ENCODE measurements at regions not wholly inside any gene's neighbourhood (a gene's known extent, or its start where the extent isn't known, plus 50 kb on each side); places are given as distances from the start of the nearest gene placed in this dataset.

DNA sequence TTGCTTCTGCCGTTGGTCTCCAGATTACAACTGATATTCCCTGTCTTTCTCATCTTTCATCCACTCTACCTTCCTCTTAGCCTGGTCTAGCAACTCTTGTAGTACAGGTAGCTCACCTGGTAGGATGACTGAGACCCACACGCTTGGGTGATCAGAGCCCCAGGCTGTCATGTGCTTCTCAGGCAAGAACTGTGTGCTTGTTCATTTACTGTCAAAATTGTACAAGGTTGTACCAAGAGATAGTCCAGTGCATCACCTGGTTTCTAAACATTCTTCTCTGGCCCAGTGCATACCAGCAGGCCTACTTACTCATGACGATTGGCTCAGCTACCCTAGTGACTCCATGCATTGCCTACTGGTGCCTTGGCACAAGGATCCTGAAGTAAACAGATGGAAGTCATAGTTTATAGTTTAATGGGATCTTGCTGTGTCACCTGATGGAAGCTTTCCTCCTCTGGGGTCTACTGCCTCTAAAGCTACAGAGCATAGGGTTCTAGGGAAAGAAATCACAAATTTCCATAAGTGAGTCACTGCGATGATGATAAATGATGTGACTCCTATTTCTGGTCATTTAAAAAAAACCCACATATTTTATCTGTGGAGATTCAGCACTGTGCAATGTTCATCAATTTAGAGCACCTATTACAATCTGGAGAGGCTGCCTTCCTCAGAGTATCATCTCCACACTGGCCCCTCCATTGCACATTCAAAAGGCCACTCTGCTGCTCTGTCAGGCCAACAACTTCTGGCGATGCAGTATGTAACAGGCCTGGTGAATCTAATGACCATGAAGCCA, 481.8 kb upstream of the MEIS1 start:
- no peak for TF ChIP-seq POLR2AphosphoS5 (IDR thresholded peaks at IDR 0.05; ENCODE audit: low read depth, low read length)
- TF ChIP-seq TEAD4 (IDR thresholded peaks at IDR 0.05; ENCODE audit: borderline replicate concordance, insufficient read depth) = no peak
- TF ChIP-seq, protein P1, sequence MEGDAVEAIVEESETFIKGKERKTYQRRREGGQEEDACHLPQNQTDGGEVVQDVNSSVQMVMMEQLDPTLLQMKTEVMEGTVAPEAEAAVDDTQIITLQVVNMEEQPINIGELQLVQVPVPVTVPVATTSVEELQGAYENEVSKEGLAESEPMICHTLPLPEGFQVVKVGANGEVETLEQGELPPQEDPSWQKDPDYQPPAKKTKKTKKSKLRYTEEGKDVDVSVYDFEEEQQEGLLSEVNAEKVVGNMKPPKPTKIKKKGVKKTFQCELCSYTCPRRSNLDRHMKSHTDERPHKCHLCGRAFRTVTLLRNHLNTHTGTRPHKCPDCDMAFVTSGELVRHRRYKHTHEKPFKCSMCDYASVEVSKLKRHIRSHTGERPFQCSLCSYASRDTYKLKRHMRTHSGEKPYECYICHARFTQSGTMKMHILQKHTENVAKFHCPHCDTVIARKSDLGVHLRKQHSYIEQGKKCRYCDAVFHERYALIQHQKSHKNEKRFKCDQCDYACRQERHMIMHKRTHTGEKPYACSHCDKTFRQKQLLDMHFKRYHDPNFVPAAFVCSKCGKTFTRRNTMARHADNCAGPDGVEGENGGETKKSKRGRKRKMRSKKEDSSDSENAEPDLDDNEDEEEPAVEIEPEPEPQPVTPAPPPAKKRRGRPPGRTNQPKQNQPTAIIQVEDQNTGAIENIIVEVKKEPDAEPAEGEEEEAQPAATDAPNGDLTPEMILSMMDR (IDR thresholded peaks at IDR 0.05) = no peak
- TF ChIP-seq EP300 (IDR thresholded peaks at IDR 0.05; ENCODE audit: borderline replicate concordance in 1 of 2, low read depth in 1 of 2, low read length in 1 of 2) = no peak
- no peak for TF ChIP-seq RXRA (IDR thresholded peaks at IDR 0.05; ENCODE audit: borderline replicate concordance, low read depth)
- TF ChIP-seq TCF12 (IDR thresholded peaks at IDR 0.05) = no peak
- no peak for TF ChIP-seq SIN3A (IDR thresholded peaks at IDR 0.05; ENCODE audit: borderline replicate concordance, low read depth, low read length)
- no peak for TF ChIP-seq GATA2 (CRISPR knock-in tag; IDR thresholded peaks at IDR 0.05)
